Gastrocnemius medialis (tissue), 4 donors: ENCODE measurements at regions not wholly inside any gene's neighbourhood (a gene's known extent, or its start where the extent isn't known, plus 50 kb on each side); places are given as distances from the start of the nearest gene placed in this dataset.

ENCODE experiments used
- POLR2A ChIP-seq, 2 donors: fragments of 450-650 bp; IDR thresholded peaks; one replicate each; pipeline ENCODE4 v1.6.1; 2017; ENCODE audit warnings: antibody characterized with exemption in 2 of 2, mild to moderate bottlenecking in 2 of 2, moderate library complexity in 2 of 2
- TF ChIP-seq, protein P1 (sequence below), 5 experiments: fragments of 450-650 bp in 3 of 5; fragments of 200-600 bp in 2 of 5; sonication (generic) in 2 of 5; IDR thresholded peaks in 4 of 5; conservative IDR thresholded peaks in 1 of 5; 1 replicate in 4 of 5; 2 replicates in 1 of 5; pipeline ENCODE4 v1.5.1; 2016 to 2019; ENCODE audit warnings: antibody characterized with exemption in 5 of 5, mild to moderate bottlenecking in 3 of 5, moderate library complexity in 3 of 5

DNA sequence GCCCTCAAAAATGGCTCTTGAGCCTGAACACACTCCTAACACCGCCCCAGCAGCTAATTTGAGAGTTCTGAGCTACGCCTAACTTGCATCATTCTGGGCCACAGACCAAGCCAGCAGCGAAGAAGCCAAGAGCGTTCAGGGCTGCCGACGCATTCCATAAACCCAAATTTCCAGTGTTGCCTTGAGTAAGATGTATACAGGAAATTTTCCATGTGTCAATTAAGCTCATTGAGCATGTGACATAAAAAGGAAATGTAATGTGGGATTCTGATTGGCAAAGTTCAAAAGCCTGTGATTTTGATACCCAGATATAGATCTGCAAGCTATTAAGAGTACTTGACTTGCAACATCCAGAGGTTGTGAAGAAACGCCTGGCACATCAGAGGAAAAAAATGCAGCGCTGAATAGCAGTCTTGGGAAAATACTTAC is 148.6 kb upstream of the NR2F2 start:
- no peak for TF ChIP-seq POLR2A (IDR thresholded peaks at IDR 0.05)
- TF ChIP-seq, protein P1, sequence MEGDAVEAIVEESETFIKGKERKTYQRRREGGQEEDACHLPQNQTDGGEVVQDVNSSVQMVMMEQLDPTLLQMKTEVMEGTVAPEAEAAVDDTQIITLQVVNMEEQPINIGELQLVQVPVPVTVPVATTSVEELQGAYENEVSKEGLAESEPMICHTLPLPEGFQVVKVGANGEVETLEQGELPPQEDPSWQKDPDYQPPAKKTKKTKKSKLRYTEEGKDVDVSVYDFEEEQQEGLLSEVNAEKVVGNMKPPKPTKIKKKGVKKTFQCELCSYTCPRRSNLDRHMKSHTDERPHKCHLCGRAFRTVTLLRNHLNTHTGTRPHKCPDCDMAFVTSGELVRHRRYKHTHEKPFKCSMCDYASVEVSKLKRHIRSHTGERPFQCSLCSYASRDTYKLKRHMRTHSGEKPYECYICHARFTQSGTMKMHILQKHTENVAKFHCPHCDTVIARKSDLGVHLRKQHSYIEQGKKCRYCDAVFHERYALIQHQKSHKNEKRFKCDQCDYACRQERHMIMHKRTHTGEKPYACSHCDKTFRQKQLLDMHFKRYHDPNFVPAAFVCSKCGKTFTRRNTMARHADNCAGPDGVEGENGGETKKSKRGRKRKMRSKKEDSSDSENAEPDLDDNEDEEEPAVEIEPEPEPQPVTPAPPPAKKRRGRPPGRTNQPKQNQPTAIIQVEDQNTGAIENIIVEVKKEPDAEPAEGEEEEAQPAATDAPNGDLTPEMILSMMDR (IDR thresholded peaks at IDR 0.05 in 4 of 5, conservative IDR thresholded peaks at IDR 0.05 in 1 of 5), result no peak
